ENCODE measurements at regions not wholly inside any gene's neighbourhood (a gene's known extent, or its start where the extent isn't known, plus 50 kb on each side); places are given as distances from the start of the nearest gene placed in this dataset.

DNA sequence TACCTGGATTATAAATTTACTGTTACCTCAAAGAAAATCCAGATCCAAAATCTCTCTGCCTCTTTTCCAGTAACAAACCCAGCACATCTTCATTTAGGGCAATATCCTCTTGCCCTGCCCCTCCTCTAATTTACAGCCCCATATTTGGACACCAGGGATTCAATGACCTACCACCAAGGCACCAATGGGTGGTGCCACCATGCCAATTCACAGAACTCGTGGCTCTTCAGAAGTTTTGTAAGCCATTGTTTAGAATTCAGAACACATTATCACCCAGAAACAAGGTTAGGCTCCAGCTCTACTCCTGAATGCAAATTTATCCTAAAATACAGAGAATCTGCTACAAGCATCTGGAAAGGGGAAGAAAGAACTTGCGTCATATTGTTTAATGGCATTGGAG, 67.8 kb upstream of the SASH1 start:
- H3K36me3 Mint-ChIP-seq = no peaks in the 10 kb centered on the region
- ChIA-PET CTCF (no interaction called here), POLR2A (no interaction called here)
- no peak overlapping the region for H3K27ac ChIP-seq (ENCODE audit: low read depth, low read length)
- H3K27ac Mint-ChIP-seq = no peak overlapping the region
- DNase-seq = no peak
- peaks cover 0 to 14% of the 10 kb centered on the region in 2 donors for H3K27me3 Mint-ChIP-seq
- H3K4me1 ChIP-seq (ENCODE audit: insufficient read depth, low read length) = no peaks in the 10 kb centered on the region
- H3K27me3 ChIP-seq (ENCODE audit: insufficient read depth, low read length, poor library complexity, severe bottlenecking) = no peaks in the 10 kb centered on the region
- H3K9me3 ChIP-seq (ENCODE audit: low read length) = no peaks in the 10 kb centered on the region
- no peaks in the 10 kb centered on the region for H3K36me3 ChIP-seq (ENCODE audit: insufficient read depth, low read length)
- no peak overlapping the region for H3K4me3 ChIP-seq (ENCODE audit: low read length)
- H3K9me3 Mint-ChIP-seq = no peaks in the 10 kb centered on the region
- H3K4me1 Mint-ChIP-seq = no peaks in the 10 kb centered on the region
- no peak overlapping the region for H3K4me3 Mint-ChIP-seq

GRCh38 chr6:148285205-148285604, 57.4 kb upstream of the SASH1 start:
- Histone ChIP-seq H3K27me3 (ENCODE audit: insufficient read depth, low read length, poor library complexity, severe bottlenecking) (no peaks in the 10 kb centered on the region), H3K9me3 (ENCODE audit: low read length) (no peaks in the 10 kb centered on the region), H3K4me1 (ENCODE audit: insufficient read depth, low read length) (no peaks in the 10 kb centered on the region), H3K27ac (ENCODE audit: low read depth, low read length) (no peak overlapping the region), H3K36me3 (ENCODE audit: insufficient read depth, low read length) (no peaks in the 10 kb centered on the region), H3K4me3 (ENCODE audit: low read length) (no peak overlapping the region)
- Mint-ChIP-seq H3K36me3 (no peaks in the 10 kb centered on the region), H3K9me3 (no peaks in the 10 kb centered on the region), H3K27me3 (peaks cover 0 to 3% of the 10 kb centered on the region in 2 donors), H3K4me1 (no peaks in the 10 kb centered on the region), H3K27ac (no peak overlapping the region), H3K4me3 (no peak overlapping the region)
- DNase-seq = no peak
- POLR2A ChIA-PET = no interaction called here
- CTCF ChIA-PET = no interaction called here

DNA sequence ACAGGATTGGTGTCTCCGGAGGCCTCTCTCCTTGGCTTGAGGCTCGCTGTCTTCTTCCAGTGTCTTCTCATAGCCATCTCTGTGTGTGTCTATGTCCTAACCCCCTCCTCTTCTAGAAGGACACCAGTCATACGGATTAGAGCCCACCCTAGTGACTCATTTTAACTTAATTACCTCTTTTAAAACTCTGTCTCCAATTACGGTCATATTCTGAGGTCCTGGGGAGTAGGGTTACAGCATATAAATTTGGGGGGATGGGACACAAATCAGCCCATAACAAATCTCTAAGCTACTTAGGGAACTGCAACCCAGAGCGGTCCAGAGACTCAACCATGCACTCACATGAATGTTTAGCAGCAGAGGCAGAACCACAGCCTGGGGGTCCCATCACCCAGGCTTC, 56.1 kb upstream of the SASH1 start:
- no peaks in the 10 kb centered on the region for H3K36me3 ChIP-seq (ENCODE audit: insufficient read depth, low read length)
- Mint-ChIP-seq H3K4me1 (no peaks in the 10 kb centered on the region), H3K4me3 (no peak overlapping the region), H3K27me3 (peaks cover 0 to 3% of the 10 kb centered on the region in 2 donors), H3K27ac (no peak overlapping the region), H3K9me3 (no peaks in the 10 kb centered on the region), H3K36me3 (no peaks in the 10 kb centered on the region)
- POLR2A ChIA-PET = no interaction called here
- H3K4me3 ChIP-seq (ENCODE audit: low read length) = no peak overlapping the region
- no peaks in the 10 kb centered on the region for H3K9me3 ChIP-seq (ENCODE audit: low read length)
- CTCF ChIA-PET = no interaction called here
- H3K4me1 ChIP-seq (ENCODE audit: insufficient read depth, low read length) = no peaks in the 10 kb centered on the region
- H3K27ac ChIP-seq (ENCODE audit: low read depth, low read length) = no peak overlapping the region
- H3K27me3 ChIP-seq (ENCODE audit: insufficient read depth, low read length, poor library complexity, severe bottlenecking) = no peaks in the 10 kb centered on the region
- no peak for DNase-seq

DNA sequence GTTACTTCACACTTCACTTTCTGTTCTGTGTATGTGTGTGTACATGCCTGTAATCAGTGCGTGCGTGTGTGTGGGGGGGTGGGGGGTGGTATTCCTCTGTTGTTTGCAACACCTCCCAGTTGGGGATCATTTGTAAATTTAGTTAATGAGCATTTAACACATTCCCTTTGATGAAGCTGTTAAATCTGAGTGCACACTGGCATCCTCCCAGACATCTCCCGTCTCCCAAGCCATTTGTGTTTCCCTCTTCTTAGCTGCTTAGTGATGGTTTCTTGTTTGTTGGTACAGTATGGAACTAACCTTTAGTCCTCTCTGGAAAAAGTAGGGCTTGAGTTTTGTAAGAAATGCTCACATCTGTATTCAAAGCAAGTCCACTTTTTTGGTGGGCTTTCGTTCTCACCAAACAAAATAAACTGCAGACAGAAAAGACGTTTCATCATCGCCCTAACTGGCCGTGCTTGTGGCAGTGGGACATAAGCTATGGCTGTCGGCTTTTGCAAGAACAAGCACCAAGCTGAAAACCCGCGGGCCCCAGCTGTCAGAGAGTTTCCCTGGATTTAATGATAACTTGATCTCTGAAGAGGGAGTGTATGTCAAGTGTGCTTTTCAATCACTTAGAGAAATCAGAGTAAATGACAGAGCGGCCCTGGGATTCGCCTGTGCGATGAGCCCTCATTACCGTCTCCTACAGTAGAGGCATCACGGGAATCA, 54.9 kb upstream of the SASH1 start:
- no peaks in the 10 kb centered on the region for H3K4me1 Mint-ChIP-seq
- H3K27me3 ChIP-seq (ENCODE audit: insufficient read depth, low read length, poor library complexity, severe bottlenecking) = no peaks in the 10 kb centered on the region
- ChIA-PET CTCF (no interaction called here), POLR2A (no interaction called here)
- no peak overlapping the region for H3K4me3 Mint-ChIP-seq
- no peaks in the 10 kb centered on the region for H3K36me3 ChIP-seq (ENCODE audit: insufficient read depth, low read length)
- no peaks in the 10 kb centered on the region for H3K36me3 Mint-ChIP-seq
- no peak overlapping the region for H3K4me3 ChIP-seq (ENCODE audit: low read length)
- no peaks in the 10 kb centered on the region for H3K9me3 Mint-ChIP-seq
- no peaks in the 10 kb centered on the region for H3K4me1 ChIP-seq (ENCODE audit: insufficient read depth, low read length)
- no peak overlapping the region for H3K27ac ChIP-seq (ENCODE audit: low read depth, low read length)
- no peak for DNase-seq
- peaks cover 2 to 8% of the 10 kb centered on the region in 2 donors for H3K27me3 Mint-ChIP-seq
- no peaks in the 10 kb centered on the region for H3K9me3 ChIP-seq (ENCODE audit: low read length)
- no peak overlapping the region for H3K27ac Mint-ChIP-seq

- ChIA-PET POLR2A (no interaction called here), CTCF (no interaction called here)
- H3K27ac ChIP-seq (ENCODE audit: low read depth, low read length) = no peak overlapping the region
- Mint-ChIP-seq H3K36me3 (no peaks in the 10 kb centered on the region), H3K27ac (no peak overlapping the region), H3K4me3 (no peak overlapping the region), H3K27me3 (peaks cover 2 to 8% of the 10 kb centered on the region in 2 donors), H3K9me3 (no peaks in the 10 kb centered on the region), H3K4me1 (no peaks in the 10 kb centered on the region)
- no peaks in the 10 kb centered on the region for H3K9me3 ChIP-seq (ENCODE audit: low read length)
- no peak overlapping the region for H3K4me3 ChIP-seq (ENCODE audit: low read length)
- no peaks in the 10 kb centered on the region for H3K36me3 ChIP-seq (ENCODE audit: insufficient read depth, low read length)
- no peaks in the 10 kb centered on the region for H3K4me1 ChIP-seq (ENCODE audit: insufficient read depth, low read length)
- H3K27me3 ChIP-seq (ENCODE audit: insufficient read depth, low read length, poor library complexity, severe bottlenecking) = no peaks in the 10 kb centered on the region
- DNase-seq = no peak
Measured at GRCh38 chr6:148288541-148288940, 54.1 kb upstream of the SASH1 start.

GRCh38 chr6:148289153-148289552, 53.5 kb upstream of the SASH1 start:
- Mint-ChIP-seq H3K9me3 (no peaks in the 10 kb centered on the region), H3K27me3 (peaks cover 2 to 8% of the 10 kb centered on the region in 2 donors)

GRCh38 chr6:148291876-148292275, 50.8 kb upstream of the SASH1 start:
- Histone ChIP-seq H3K9me3 (ENCODE audit: low read length) (no peaks in the 10 kb centered on the region), H3K4me1 (ENCODE audit: insufficient read depth, low read length) (no peaks in the 10 kb centered on the region), H3K27me3 (ENCODE audit: insufficient read depth, low read length, poor library complexity, severe bottlenecking) (no peaks in the 10 kb centered on the region), H3K4me3 (ENCODE audit: low read length) (no peak overlapping the region), H3K36me3 (ENCODE audit: insufficient read depth, low read length) (no peaks in the 10 kb centered on the region), H3K27ac (ENCODE audit: low read depth, low read length) (no peak overlapping the region)
- H3K4me3 Mint-ChIP-seq = no peak overlapping the region
- no peak overlapping the region for H3K27ac Mint-ChIP-seq
- DNase-seq = no peak
- POLR2A ChIA-PET = no interaction called here
- CTCF ChIA-PET = no interaction called here
- no peaks in the 10 kb centered on the region for H3K9me3 Mint-ChIP-seq
- H3K4me1 Mint-ChIP-seq = no peaks in the 10 kb centered on the region
- H3K36me3 Mint-ChIP-seq = no peaks in the 10 kb centered on the region
- peaks cover 0 to 11% of the 10 kb centered on the region in 2 donors for H3K27me3 Mint-ChIP-seq

More at GRCh38 chr6:148289153-148289552, 53.5 kb upstream of the SASH1 start:
- Mint-ChIP-seq H3K4me3 (no peak overlapping the region), H3K27ac (no peak overlapping the region), H3K36me3 (no peaks in the 10 kb centered on the region), H3K4me1 (no peaks in the 10 kb centered on the region)
- no peaks in the 10 kb centered on the region for H3K9me3 ChIP-seq (ENCODE audit: low read length)
- ChIA-PET POLR2A (no interaction called here), CTCF (no interaction called here)
- no peak overlapping the region for H3K27ac ChIP-seq (ENCODE audit: low read depth, low read length)
- no peaks in the 10 kb centered on the region for H3K36me3 ChIP-seq (ENCODE audit: insufficient read depth, low read length)
- DNase-seq = no peak
- H3K4me1 ChIP-seq (ENCODE audit: insufficient read depth, low read length) = no peaks in the 10 kb centered on the region
- H3K4me3 ChIP-seq (ENCODE audit: low read length) = no peak overlapping the region
- H3K27me3 ChIP-seq (ENCODE audit: insufficient read depth, low read length, poor library complexity, severe bottlenecking) = no peaks in the 10 kb centered on the region

Data from CD8-positive, alpha-beta memory T cell (primary cell).